Activated naive CD8-positive, alpha-beta T cell treated with anti-CD3 and anti-CD28 coated beads, Interleukin-2, amount 10 ng/mL, durations not matched to agents 7 days and 5 days (primary cell): ENCODE measurements at regions not wholly inside any gene's neighbourhood (a gene's known extent, or its start where the extent isn't known, plus 50 kb on each side); places are given as distances from the start of the nearest gene placed in this dataset.
"Not testable (repeated sequence)": the region's sequence is repeated elsewhere in the genome, so short reads cannot be mapped to it uniquely, and the experiment has no call there.

Experiments used
- ATAC-seq: fragments of 150-1000 bp; cut with Tn5 transposase; one replicate; pipeline ENCODE4 v1.10.0; 2021; ENCODE audit warnings: low read depth, moderate library complexity
- POLR2A ChIA-PET: fragments of 350-600 bp; sonication (Branson Sonifier 250); formaldehyde crosslinking; loops from one replicate; lab custom pipeline; 2021; ENCODE audit warnings: antibody characterized with exemption; lab: Charles Lee
- DNase-seq: peaks from one replicate; pipeline ENCODE4 v3.0.0; 2021
- H3K27ac Mint-ChIP-seq: one replicate; pipeline ENCODE4 v1.8.0; 2022; ENCODE audit warnings: mild to moderate bottlenecking, mixed read lengths
- H3K27me3 Mint-ChIP-seq: one replicate; pipeline ENCODE4 v1.8.0; 2022; ENCODE audit warnings: mild to moderate bottlenecking, moderate library complexity, mixed read lengths
- H3K36me3 Mint-ChIP-seq: one replicate; pipeline ENCODE4 v1.8.0; 2021; ENCODE audit warnings: mild to moderate bottlenecking, mixed read lengths
- H3K4me1 Mint-ChIP-seq: one replicate; pipeline ENCODE4 v1.8.0; 2021; ENCODE audit warnings: mixed read lengths
- H3K4me3 Mint-ChIP-seq: one replicate; pipeline ENCODE4 v1.8.0; 2022; ENCODE audit warnings: mild to moderate bottlenecking, moderate library complexity, mixed read lengths
- H3K9me3 Mint-ChIP-seq: one replicate; pipeline ENCODE4 v1.8.0; 2021; ENCODE audit warnings: mixed read lengths

GRCh38 chr6:56729719-56730118, 87.0 kb upstream of the DST start:
- no peak overlapping the region for H3K27ac Mint-ChIP-seq
- POLR2A ChIA-PET, result no interaction called here
- DNase-seq, result no peak
- H3K4me3 Mint-ChIP-seq, result no peak overlapping the region
- H3K27me3 Mint-ChIP-seq, result no peaks in the 10 kb centered on the region
- ATAC-seq, result no peak
- H3K36me3 Mint-ChIP-seq, result no peaks in the 10 kb centered on the region
- H3K4me1 Mint-ChIP-seq, result no peaks in the 10 kb centered on the region
- H3K9me3 Mint-ChIP-seq, result no peaks in the 10 kb centered on the region

- H3K4me3 Mint-ChIP-seq, POLR2A ChIA-PET, H3K9me3 Mint-ChIP-seq, ATAC-seq, H3K36me3 Mint-ChIP-seq, H3K27me3 Mint-ChIP-seq, H3K27ac Mint-ChIP-seq, H3K4me1 Mint-ChIP-seq, DNase-seq: not testable (repeated sequence)
Measured at GRCh38 chr6:56729166-56729565, 86.5 kb upstream of the DST start.

- Mint-ChIP-seq H3K4me1 (no peaks in the 10 kb centered on the region), H3K4me3 (no peak overlapping the region), H3K36me3 (no peaks in the 10 kb centered on the region), H3K9me3 (no peaks in the 10 kb centered on the region), H3K27me3 (peaks cover 2% of the 10 kb centered on the region), H3K27ac (no peak overlapping the region)
- DNase-seq (no peak), ATAC-seq (no peak)
- POLR2A ChIA-PET, result no interaction called here
Measured at GRCh38 chr6:56727097-56727850, 84.6 kb upstream of the DST start.

- no peaks in the 10 kb centered on the region for H3K4me1 Mint-ChIP-seq
Measured at GRCh38 chr6:56725254-56725653, 82.6 kb upstream of the DST start.

DNA sequence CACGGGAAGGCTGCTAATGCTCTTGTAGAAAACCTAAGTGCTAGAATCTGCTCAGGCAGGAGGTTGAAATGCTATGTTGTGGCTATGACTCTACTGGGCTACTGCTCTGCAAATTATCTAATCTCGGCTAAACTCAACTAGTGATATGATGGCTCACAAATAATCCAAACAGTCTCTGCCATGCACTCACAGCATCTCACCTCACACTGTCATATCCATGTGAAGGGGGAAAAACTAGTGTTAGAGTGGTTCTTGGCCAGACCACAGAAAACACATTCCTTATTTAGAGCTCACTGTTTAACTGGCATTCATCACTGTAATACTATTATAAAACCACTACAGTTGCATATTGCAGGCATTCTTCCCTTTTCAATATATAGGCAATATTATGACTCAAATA, 81.8 kb upstream of the DST start:
- H3K4me3 Mint-ChIP-seq, result no peak overlapping the region
- H3K27me3 Mint-ChIP-seq, result peaks cover 2% of the 10 kb centered on the region
- H3K9me3 Mint-ChIP-seq, result peaks cover under 1% of the 10 kb centered on the region
- POLR2A ChIA-PET, result no interaction called here
- H3K27ac Mint-ChIP-seq, result no peak overlapping the region
- no peaks in the 10 kb centered on the region for H3K4me1 Mint-ChIP-seq
- no peak for ATAC-seq
- DNase-seq, result no peak
- no peaks in the 10 kb centered on the region for H3K36me3 Mint-ChIP-seq

More at GRCh38 chr6:56725254-56725653, 82.6 kb upstream of the DST start:
- ATAC-seq (no peak), DNase-seq (no peak)
- Mint-ChIP-seq H3K27ac (no peak overlapping the region), H3K27me3 (peaks cover 2% of the 10 kb centered on the region), H3K36me3 (no peaks in the 10 kb centered on the region), H3K9me3 (no peaks in the 10 kb centered on the region), H3K4me3 (no peak overlapping the region)
- POLR2A ChIA-PET, result no interaction called here

DNA sequence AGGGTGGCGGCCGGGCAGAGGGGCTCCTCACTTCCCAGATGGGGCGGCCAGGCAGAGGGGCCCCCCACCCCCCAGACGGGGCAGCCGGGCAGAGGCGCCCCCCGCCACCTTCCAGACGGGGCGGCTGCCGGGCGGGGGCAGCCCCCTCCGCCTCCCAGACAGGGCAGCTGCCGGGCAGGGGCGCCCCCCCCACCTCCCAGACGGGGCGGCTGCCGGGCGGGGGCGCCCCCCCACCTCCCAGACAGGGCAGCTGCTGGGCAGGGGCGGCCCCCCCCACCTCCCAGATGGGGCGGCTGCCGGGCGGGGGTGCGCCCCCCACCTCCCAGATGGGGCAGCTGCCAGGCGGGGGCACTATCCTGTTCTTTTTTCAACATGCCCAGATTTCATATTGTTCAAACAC, 78.2 kb upstream of the DST start:
- Mint-ChIP-seq H3K27ac (no peak overlapping the region), H3K27me3 (peaks cover 2% of the 10 kb centered on the region), H3K9me3 (peaks cover 6% of the 10 kb centered on the region), H3K4me1 (no peaks in the 10 kb centered on the region), H3K4me3 (no peak overlapping the region), H3K36me3 (no peaks in the 10 kb centered on the region)
- ATAC-seq (no peak), DNase-seq (no peak)
- POLR2A ChIA-PET, result no interaction called here

DNA sequence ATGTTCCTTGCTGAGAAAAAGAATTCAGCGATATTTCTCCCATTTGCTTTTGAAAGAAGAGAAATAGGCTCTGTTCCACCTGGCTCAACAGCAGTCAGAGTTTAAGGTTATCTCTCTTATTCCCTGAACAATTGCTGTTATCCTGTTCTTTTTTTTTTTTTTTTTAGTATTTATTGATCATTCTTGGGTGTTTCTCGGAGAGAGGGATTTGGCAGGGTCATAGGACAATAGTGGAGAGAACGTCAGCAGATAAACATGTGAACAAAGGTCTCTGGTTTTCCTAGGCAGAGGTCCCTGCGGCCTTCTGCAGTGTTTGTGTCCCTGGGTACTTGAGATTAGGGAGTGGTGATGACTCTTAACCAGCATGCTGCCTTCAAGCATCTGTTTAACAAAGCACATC, 77.5 kb upstream of the DST start:
- DNase-seq, POLR2A ChIA-PET, H3K36me3 Mint-ChIP-seq, H3K9me3 Mint-ChIP-seq, ATAC-seq, H3K27me3 Mint-ChIP-seq, H3K27ac Mint-ChIP-seq, H3K4me3 Mint-ChIP-seq, H3K4me1 Mint-ChIP-seq: not testable (repeated sequence)

DNA sequence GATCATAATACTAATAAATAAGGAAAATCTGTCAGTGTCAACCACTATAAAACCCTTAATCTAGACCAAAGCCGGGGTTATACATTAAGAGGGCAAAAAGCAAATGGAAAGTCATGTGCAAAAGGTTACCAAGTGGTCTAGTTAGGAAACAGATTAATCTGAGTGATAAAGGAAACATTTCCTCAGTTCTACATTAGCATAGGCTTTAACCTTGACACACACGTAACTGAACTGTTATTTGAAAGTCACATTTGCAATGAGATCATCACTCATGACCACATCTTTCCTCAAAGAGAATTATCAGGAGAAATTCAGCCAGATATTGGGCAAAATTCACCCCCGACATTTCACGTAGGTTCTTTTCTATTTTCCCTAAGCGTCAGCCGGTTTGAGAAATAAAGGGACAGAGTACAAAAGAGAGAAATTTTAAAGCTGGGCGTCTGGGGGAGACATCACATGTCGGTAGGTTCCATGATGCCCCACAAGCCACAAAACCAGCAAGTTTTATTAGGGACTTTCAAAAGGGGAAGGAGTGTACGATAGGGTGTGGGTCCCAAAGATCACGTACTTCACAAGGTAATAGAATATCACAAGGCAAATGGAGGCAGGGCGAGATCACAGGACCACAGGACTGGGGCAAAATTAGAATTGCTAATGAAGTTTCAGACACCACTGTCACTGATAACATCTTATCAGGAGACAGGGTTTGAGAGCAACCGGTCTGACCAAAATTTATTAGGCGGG, 76.8 kb upstream of the DST start:
- H3K27ac Mint-ChIP-seq, H3K4me1 Mint-ChIP-seq, ATAC-seq, H3K4me3 Mint-ChIP-seq, DNase-seq, POLR2A ChIA-PET, H3K27me3 Mint-ChIP-seq, H3K36me3 Mint-ChIP-seq, H3K9me3 Mint-ChIP-seq: not testable (repeated sequence)

GRCh38 chr6:56718236-56718635, 75.5 kb upstream of the DST start:
- Mint-ChIP-seq H3K27ac (no peak overlapping the region), H3K9me3 (peaks cover 6% of the 10 kb centered on the region), H3K4me3 (no peak overlapping the region), H3K27me3 (no peaks in the 10 kb centered on the region), H3K36me3 (no peaks in the 10 kb centered on the region), H3K4me1 (no peaks in the 10 kb centered on the region)
- POLR2A ChIA-PET, result no interaction called here
- DNase-seq (no peak), ATAC-seq (no peak)

DNA sequence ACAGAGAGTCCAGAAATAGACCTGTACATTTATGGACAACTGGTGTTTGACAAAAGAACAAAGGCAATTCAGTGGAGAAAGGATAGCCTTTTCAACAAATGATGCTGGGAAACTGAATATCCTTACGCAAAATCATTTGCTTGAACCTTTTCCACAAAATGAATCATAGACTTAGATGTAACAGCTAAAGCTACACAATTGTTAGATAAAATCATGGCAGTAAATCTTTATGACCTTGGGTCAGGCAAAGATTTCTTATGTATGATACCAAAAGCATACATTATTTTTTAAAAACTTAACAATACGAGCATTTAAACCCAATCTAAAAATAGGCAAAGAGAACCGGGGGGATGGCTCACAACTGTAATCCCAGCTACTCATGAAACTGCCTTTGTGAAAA, 73.5 kb upstream of the DST start:
- DNase-seq (no peak), ATAC-seq (no peak)
- Mint-ChIP-seq H3K9me3 (peaks cover 6% of the 10 kb centered on the region), H3K4me1 (no peaks in the 10 kb centered on the region), H3K4me3 (no peak overlapping the region), H3K27ac (no peak overlapping the region), H3K36me3 (no peaks in the 10 kb centered on the region), H3K27me3 (peaks cover 2% of the 10 kb centered on the region)
- POLR2A ChIA-PET, result no interaction called here

DNA sequence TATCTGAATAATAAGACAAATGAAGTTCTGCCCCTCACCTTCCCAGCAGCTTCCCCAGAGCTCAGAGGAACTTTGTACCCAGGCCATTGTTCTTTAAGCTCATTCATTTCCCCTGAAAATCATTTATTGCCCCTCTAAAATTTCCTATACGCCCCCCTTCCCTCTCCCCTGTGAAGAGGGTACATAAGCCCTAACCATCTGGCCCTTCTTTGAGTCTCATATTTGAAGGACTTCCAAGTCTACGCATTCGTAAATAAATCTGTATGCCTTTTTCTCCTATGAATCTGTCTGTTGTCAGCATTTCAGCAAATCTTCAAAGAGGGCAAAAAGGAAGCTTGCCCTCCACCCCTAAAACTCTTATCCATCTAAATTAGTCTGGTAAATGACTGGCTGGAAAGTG, 73.1 kb upstream of the DST start:
- no peak overlapping the region for H3K27ac Mint-ChIP-seq
- DNase-seq (no peak), ATAC-seq (no peak)
- H3K4me1 Mint-ChIP-seq, result no peaks in the 10 kb centered on the region
- peaks cover 6% of the 10 kb centered on the region for H3K9me3 Mint-ChIP-seq
- no peak overlapping the region for H3K4me3 Mint-ChIP-seq
- POLR2A ChIA-PET, result no interaction called here
- H3K36me3 Mint-ChIP-seq, result no peaks in the 10 kb centered on the region
- peaks cover 2% of the 10 kb centered on the region for H3K27me3 Mint-ChIP-seq

GRCh38 chr6:56714982-56715456, 72.3 kb upstream of the DST start:
- POLR2A ChIA-PET, result no interaction called here

DNA sequence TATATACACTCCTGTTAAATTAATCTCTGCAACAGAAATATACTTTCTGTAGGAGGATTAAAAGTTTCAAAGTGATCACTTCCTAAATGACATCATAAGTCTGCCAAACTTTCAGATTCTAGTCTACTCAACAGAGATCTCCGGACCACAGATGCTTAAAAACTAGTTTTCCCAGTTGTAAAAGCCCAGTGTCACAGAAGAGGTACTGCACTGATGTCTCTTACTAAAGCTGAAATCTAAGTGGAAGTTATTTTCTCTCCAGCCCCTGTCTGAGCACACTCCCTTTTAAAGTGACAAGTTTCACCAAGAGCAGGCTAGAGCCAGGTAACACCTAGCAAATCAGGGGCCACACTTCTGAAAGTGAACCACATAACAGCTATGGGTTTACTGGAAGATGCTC, 71.6 kb upstream of the DST start:
- POLR2A ChIA-PET, result no interaction called here
- ATAC-seq, result no peak
- DNase-seq, result no peak

More at GRCh38 chr6:56714982-56715456, 72.3 kb upstream of the DST start:
- Mint-ChIP-seq H3K27me3 (peaks cover 2% of the 10 kb centered on the region), H3K27ac (no peak overlapping the region), H3K4me1 (no peaks in the 10 kb centered on the region), H3K4me3 (no peak overlapping the region), H3K36me3 (no peaks in the 10 kb centered on the region), H3K9me3 (peaks cover 6% of the 10 kb centered on the region)
- DNase-seq (no peak), ATAC-seq (no peak)

GRCh38 chr6:56713254-56713672, 70.6 kb upstream of the DST start:
- Mint-ChIP-seq H3K36me3 (no peaks in the 10 kb centered on the region), H3K27me3 (peaks cover 7% of the 10 kb centered on the region), H3K27ac (no peak overlapping the region), H3K4me3 (no peak overlapping the region), H3K4me1 (no peaks in the 10 kb centered on the region), H3K9me3 (no peaks in the 10 kb centered on the region)
- no peak for ATAC-seq
- POLR2A ChIA-PET, result no interaction called here
- no peak for DNase-seq

More for the DNA sequence above, 71.6 kb upstream of the DST start:
- H3K36me3 Mint-ChIP-seq, result no peaks in the 10 kb centered on the region
- no peaks in the 10 kb centered on the region for H3K4me1 Mint-ChIP-seq
- peaks cover 4% of the 10 kb centered on the region for H3K9me3 Mint-ChIP-seq
- H3K27ac Mint-ChIP-seq, result no peak overlapping the region
- H3K4me3 Mint-ChIP-seq, result no peak overlapping the region
- H3K27me3 Mint-ChIP-seq, result peaks cover 2% of the 10 kb centered on the region
